Natural killer cell (primary cell): ENCODE measurements at regions not wholly inside any gene's neighbourhood (a gene's known extent, or its start where the extent isn't known, plus 50 kb on each side); places are given as distances from the start of the nearest gene placed in this dataset.

Experiments used
- ATAC-seq, 3 donors: fragments of 150-1000 bp in 2 of 3; fragments of 200-7000 bp in 1 of 3; cut with Tn5 transposase; 1 replicate in 1 of 3; 2 replicates in 2 of 3; pipeline ENCODE4 v1.10.0; 2021; ENCODE audit warnings: mild to moderate bottlenecking in 2 of 3, moderate library complexity in 2 of 3
- DNase-seq, 2 donors: peaks; one replicate each; pipeline versions ENCODE4 v3.0.0 to v3.0.0-alpha.2; 2013 to 2021; ENCODE audit warnings: mixed read lengths in 1 of 2
- H3K27ac ChIP-seq: one replicate; pipeline ENCODE4 v1.5.1; 2013; ENCODE audit warnings: mild to moderate bottlenecking, low read length
- H3K27me3 ChIP-seq: one replicate; pipeline ENCODE4 v1.6.1; 2013; ENCODE audit warnings: low read length; ENCODE audit not compliant: control insufficient read depth, insufficient read depth
- H3K36me3 ChIP-seq: one replicate; pipeline ENCODE4 v1.6.1; 2013; ENCODE audit warnings: low read length; ENCODE audit not compliant: control insufficient read depth, insufficient read depth
- H3K4me1 ChIP-seq: one replicate; pipeline ENCODE4 v1.6.1; 2013; ENCODE audit warnings: low read length; ENCODE audit not compliant: control insufficient read depth, insufficient read depth
- H3K4me3 ChIP-seq: one replicate; pipeline ENCODE4 v1.5.1; 2013; ENCODE audit warnings: low read length
- H3K9me3 ChIP-seq: one replicate; pipeline ENCODE4 v1.6.1; 2013; ENCODE audit warnings: low read length; ENCODE audit not compliant: control insufficient read depth, insufficient read depth
- H3K27ac Mint-ChIP-seq, 2 donors: one replicate each; pipeline ENCODE4 v1.8.0; 2022; ENCODE audit warnings: mild to moderate bottlenecking in 2 of 2, mixed read lengths in 2 of 2, moderate library complexity in 1 of 2
- H3K27me3 Mint-ChIP-seq, 2 donors: one replicate each; pipeline ENCODE4 v1.8.0; 2022; ENCODE audit warnings: low read depth in 2 of 2, mixed read lengths in 2 of 2
- H3K36me3 Mint-ChIP-seq: one replicate; pipeline ENCODE4 v1.8.0; 2022; ENCODE audit warnings: mixed read lengths
- H3K4me1 Mint-ChIP-seq, 2 donors: one replicate each; pipeline ENCODE4 v1.8.0; 2022; ENCODE audit warnings: mixed read lengths in 2 of 2
- H3K4me3 Mint-ChIP-seq: one replicate; pipeline ENCODE4 v1.8.0; 2022; ENCODE audit warnings: mild to moderate bottlenecking, moderate library complexity, mixed read lengths
- H3K9me3 Mint-ChIP-seq, 2 donors: one replicate each; pipeline ENCODE4 v1.8.0; 2022; ENCODE audit warnings: mixed read lengths in 2 of 2
- WGBS: methylation state at CpG from one replicate; pipeline ENCODE4 v1.1.7; 2013; ENCODE audit warnings: missing lambda C conversion rate; ENCODE audit not compliant: insufficient coverage; 5-methylcytosine and 5-hydroxymethylcytosine counted together
- intact Hi-C: fragments of 100-400 bp; cut with micrococcal nuclease; formaldehyde crosslinking; loops from one replicate; pipeline ENCODE4 v1.14.2; 2022
- TF ChIP-seq, protein P1 (sequence below): fragments of 200-600 bp; IDR thresholded peaks from one replicate; pipeline ENCODE4 v1.8.0; 2022; ENCODE audit warnings: antibody characterized with exemption

DNA sequence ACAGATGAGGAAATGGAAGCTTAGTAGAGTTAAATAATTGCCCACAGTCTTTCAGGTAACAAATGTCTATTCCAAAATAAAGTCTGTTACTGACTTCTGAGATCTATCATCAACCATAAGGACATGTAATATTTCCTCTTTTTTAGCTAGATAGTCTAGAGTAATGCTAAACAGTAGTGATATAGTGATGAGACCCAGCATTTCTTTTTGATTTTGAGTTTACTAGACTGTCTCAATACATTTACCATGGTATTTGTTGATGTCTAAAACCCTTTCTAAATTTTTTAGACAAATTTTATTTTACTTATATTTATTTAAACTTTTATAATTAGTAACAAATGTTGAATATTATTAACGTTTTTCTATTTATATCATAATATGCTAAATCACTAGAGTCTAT is 465.1 kb upstream of the SLIT2 start:
- no peaks in the 10 kb centered on the region for H3K27me3 Mint-ChIP-seq
- H3K4me1 Mint-ChIP-seq = no peaks in the 10 kb centered on the region
- H3K36me3 Mint-ChIP-seq = peaks cover 4% of the 10 kb centered on the region
- H3K27ac Mint-ChIP-seq = no peak overlapping the region
- peaks cover 10 to 18% of the 10 kb centered on the region in 2 donors for H3K9me3 Mint-ChIP-seq
- Histone ChIP-seq H3K4me1 (no peaks in the 10 kb centered on the region), H3K27ac (no peak overlapping the region), H3K4me3 (no peak overlapping the region), H3K36me3 (no peaks in the 10 kb centered on the region), H3K9me3 (peaks cover 9% of the 10 kb centered on the region), H3K27me3 (no peaks in the 10 kb centered on the region)
- WGBS = no CpG with 5 or more reads among the region's 1 CpG
- ATAC-seq (no peak), DNase-seq (no peak)
- H3K4me3 Mint-ChIP-seq = no peak overlapping the region
- intact Hi-C loops = no loop called here
- TF ChIP-seq, protein P1, sequence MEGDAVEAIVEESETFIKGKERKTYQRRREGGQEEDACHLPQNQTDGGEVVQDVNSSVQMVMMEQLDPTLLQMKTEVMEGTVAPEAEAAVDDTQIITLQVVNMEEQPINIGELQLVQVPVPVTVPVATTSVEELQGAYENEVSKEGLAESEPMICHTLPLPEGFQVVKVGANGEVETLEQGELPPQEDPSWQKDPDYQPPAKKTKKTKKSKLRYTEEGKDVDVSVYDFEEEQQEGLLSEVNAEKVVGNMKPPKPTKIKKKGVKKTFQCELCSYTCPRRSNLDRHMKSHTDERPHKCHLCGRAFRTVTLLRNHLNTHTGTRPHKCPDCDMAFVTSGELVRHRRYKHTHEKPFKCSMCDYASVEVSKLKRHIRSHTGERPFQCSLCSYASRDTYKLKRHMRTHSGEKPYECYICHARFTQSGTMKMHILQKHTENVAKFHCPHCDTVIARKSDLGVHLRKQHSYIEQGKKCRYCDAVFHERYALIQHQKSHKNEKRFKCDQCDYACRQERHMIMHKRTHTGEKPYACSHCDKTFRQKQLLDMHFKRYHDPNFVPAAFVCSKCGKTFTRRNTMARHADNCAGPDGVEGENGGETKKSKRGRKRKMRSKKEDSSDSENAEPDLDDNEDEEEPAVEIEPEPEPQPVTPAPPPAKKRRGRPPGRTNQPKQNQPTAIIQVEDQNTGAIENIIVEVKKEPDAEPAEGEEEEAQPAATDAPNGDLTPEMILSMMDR = no peak

DNA sequence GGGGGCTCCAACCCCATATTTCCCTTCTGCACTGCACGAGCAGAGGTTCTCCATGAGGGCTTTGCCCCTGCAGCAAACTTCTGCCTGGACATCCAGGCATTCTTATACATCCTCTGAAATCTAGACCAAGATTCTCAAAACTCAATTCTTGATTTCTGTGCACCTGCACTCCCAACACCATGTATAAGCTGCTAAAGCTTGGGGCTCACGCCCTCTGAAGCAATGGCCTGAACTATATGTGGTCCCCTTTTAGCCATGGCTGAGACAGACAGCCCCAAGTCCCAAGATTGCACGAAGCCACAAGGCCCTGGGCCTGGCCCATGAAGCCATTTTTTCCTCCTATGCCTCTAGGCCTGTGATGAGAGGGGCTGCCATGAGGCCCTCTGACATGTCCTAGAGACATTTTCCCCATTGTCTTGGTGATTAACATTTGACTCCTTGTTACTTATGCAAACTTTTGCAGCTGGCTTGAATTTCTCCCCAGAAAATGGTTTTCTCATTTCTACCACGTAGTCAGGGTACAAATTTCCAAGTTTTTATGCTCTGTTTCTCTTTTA is 468.0 kb upstream of the SLIT2 start:
- Histone ChIP-seq H3K4me1 (no peaks in the 10 kb centered on the region), H3K27ac (no peak overlapping the region), H3K36me3 (no peaks in the 10 kb centered on the region), H3K4me3 (no peak overlapping the region), H3K9me3 (peaks cover 14% of the 10 kb centered on the region), H3K27me3 (no peaks in the 10 kb centered on the region)
- no peaks in the 10 kb centered on the region for H3K36me3 Mint-ChIP-seq
- H3K27ac Mint-ChIP-seq = no peak overlapping the region
- TF ChIP-seq, protein P1 = no peak
- WGBS = 63% methylated on average over 4 of the region's 4 CpGs
- H3K27me3 Mint-ChIP-seq = no peaks in the 10 kb centered on the region
- intact Hi-C loops = no loop called here
- peaks cover 13 to 22% of the 10 kb centered on the region in 2 donors for H3K9me3 Mint-ChIP-seq
- H3K4me3 Mint-ChIP-seq = no peak overlapping the region
- H3K4me1 Mint-ChIP-seq = no peaks in the 10 kb centered on the region
- ATAC-seq (no peak), DNase-seq (no peak)

DNA sequence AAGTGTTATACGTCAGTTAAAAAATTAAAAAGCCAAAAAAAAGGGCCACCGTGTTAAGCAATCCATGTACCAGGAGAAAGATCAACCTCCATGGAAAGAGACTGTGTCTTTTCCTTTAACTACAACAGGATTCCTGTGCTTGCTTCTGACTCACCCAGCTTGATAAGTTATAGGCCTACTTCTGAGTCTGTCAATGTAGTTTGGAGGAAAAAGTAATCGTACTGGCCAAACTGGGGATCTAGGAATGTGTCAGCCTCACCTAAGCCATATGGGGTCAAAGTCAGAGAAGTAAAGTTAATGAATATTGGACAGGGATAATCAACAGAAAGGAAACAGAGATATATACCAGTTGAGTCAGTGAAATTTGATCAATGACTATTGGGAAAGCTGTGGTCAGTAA is 470.8 kb upstream of the SLIT2 start:
- WGBS = 91% methylated on average over 3 of the region's 3 CpGs
- H3K4me3 ChIP-seq = no peak overlapping the region
- TF ChIP-seq, protein P1 = no peak
- no peak overlapping the region for H3K4me3 Mint-ChIP-seq
- H3K9me3 Mint-ChIP-seq = peaks cover 14 to 32% of the 10 kb centered on the region in 2 donors
- H3K36me3 Mint-ChIP-seq = no peaks in the 10 kb centered on the region
- H3K27ac ChIP-seq = no peak overlapping the region
- H3K27me3 Mint-ChIP-seq = no peaks in the 10 kb centered on the region
- H3K27ac Mint-ChIP-seq = no peak overlapping the region
- H3K4me1 Mint-ChIP-seq = no peaks in the 10 kb centered on the region
- peaks cover 14% of the 10 kb centered on the region for H3K9me3 ChIP-seq
- intact Hi-C loops = no loop called here
- no peak for DNase-seq
- no peaks in the 10 kb centered on the region for H3K4me1 ChIP-seq
- ATAC-seq = no peak
- H3K36me3 ChIP-seq = no peaks in the 10 kb centered on the region
- no peaks in the 10 kb centered on the region for H3K27me3 ChIP-seq

DNA sequence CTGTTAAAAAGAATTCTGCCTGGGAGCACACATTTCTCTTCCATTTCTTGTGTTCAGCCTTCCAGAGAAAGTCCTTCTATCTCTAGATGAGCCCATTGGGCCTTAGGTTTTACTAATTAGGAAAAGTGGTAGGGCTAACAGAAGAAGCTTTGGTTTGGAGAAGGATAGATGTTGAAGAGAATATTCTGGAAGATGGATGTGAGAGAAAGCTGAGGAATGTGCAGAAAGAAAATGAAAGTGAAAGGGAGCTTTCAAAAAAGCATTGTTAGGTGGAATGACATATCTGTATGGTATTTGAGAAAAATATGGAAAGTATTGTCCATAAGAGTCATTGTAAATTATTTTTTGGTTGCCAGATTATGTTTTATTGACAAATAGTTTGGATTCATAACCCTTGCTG is 474.8 kb upstream of the SLIT2 start:
- DNase-seq = no peak
- peaks cover 5% of the 10 kb centered on the region for H3K9me3 ChIP-seq
- no peak overlapping the region for H3K4me3 ChIP-seq
- H3K27ac Mint-ChIP-seq = no peak overlapping the region
- no peaks in the 10 kb centered on the region for H3K27me3 Mint-ChIP-seq
- ATAC-seq = no peak
- H3K4me1 ChIP-seq = no peaks in the 10 kb centered on the region
- H3K27ac ChIP-seq = no peak overlapping the region
- H3K4me3 Mint-ChIP-seq = no peak overlapping the region
- no peaks in the 10 kb centered on the region for H3K36me3 ChIP-seq
- intact Hi-C loops = no loop called here
- no peaks in the 10 kb centered on the region for H3K36me3 Mint-ChIP-seq
- H3K9me3 Mint-ChIP-seq = peaks cover 10 to 20% of the 10 kb centered on the region in 2 donors
- TF ChIP-seq, protein P1 = no peak
- no peaks in the 10 kb centered on the region for H3K4me1 Mint-ChIP-seq
- no peaks in the 10 kb centered on the region for H3K27me3 ChIP-seq
